Stomach (tissue), 4 donors: ENCODE measurements at regions not wholly inside any gene's neighbourhood (a gene's known extent, or its start where the extent isn't known, plus 50 kb on each side); places are given as distances from the start of the nearest gene placed in this dataset.

ENCODE experiments used
- EP300 ChIP-seq: sonication (generic); formaldehyde crosslinking; IDR thresholded peaks from one replicate; pipeline ENCODE4 v1.6.1; 2017; ENCODE audit warnings: antibody characterized with exemption
- POLR2A ChIP-seq, 4 donors: fragments of 450-650 bp; IDR thresholded peaks; one replicate each; pipeline ENCODE4 v1.6.1; 2016; ENCODE audit warnings: antibody characterized with exemption in 4 of 4, control low read depth in 2 of 4, mild to moderate bottlenecking in 1 of 4, moderate library complexity in 1 of 4

DNA sequence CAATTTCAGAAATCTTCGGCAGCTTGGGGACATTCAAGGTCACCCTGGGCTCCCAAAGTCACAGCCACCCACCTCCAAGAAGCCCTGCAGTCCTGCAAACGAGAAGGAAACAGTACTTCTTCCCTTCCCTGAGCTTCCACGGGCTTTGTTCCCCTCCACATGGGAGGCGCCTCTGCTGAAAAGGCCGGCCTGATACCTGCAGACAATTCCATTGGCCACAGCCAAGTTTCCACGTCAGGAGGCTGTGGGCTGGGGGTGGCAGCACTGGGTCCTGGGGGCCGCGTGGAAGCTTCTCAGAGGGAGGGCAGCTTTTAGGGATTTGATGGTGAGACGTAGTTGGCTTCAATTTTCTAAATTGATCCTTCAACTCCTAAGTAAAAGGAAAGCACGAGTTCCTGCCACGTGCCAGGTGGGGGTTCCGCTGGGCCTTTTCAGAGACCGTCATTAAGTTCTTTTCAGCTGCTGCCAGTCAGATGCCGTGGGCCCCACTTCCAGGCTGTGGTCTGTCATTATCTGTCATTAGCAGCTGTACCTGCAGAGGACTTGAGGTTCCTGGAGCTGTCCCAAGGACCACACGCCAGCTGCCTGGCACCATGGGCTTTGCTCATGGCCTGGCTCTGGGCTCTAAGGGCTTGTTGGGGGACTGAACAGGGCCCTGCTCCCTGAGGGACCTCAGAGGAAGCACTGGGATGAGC lies 98.7 kb downstream of the CRYAA start:
- TF ChIP-seq EP300, result no peak
- no peak for TF ChIP-seq POLR2A (IDR thresholded peaks at IDR 0.05)
